ENCODE measurements at regions not wholly inside any gene's neighbourhood (a gene's known extent, or its start where the extent isn't known, plus 50 kb on each side); places are given as distances from the start of the nearest gene placed in this dataset.

- TF ChIP-seq EZH2phosphoT487 (IDR thresholded peaks at IDR 0.05; ENCODE audit: insufficient read depth, low read depth) (no peak), EZH2 (IDR thresholded peaks at IDR 0.05; ENCODE audit: insufficient read depth, poor library complexity, severe bottlenecking) (no peak)
Measured at GRCh38 chr18:65398347-65399075, 352.3 kb upstream of the CDH7 start.

All from GM23248 (cell line).